Esophagus muscularis mucosa (tissue), 4 donors: ENCODE measurements at regions not wholly inside any gene's neighbourhood (a gene's known extent, or its start where the extent isn't known, plus 50 kb on each side); places are given as distances from the start of the nearest gene placed in this dataset.

Experiments
- DNase-seq: peaks from one replicate; pipeline ENCODE4 v3.0.0-alpha.2; 2017; ENCODE audit errors: extremely low spot score
- H3K27ac ChIP-seq, 4 donors: fragments of 200-600 bp; sonication (generic); replicated peaks in 1 of 4; 1 replicate in 3 of 4; 2 replicates in 1 of 4; pipeline ENCODE4 v1.5.1; 2016 to 2019; ENCODE audit warnings: mild to moderate bottlenecking in 1 of 4
- H3K27me3 ChIP-seq, 4 donors: fragments of 200-600 bp; sonication (generic); one replicate each; pipeline versions ENCODE4 v1.5.1 to v1.6.0; 2016 to 2019
- H3K36me3 ChIP-seq, 4 donors: fragments of 200-600 bp; sonication (generic); one replicate each; pipeline ENCODE4 v1.5.1; 2016 to 2019
- H3K4me1 ChIP-seq, 4 donors: fragments of 200-600 bp; sonication (generic); one replicate each; pipeline ENCODE4 v1.5.1; 2016 to 2019
- H3K4me3 ChIP-seq, 4 donors: fragments of 200-600 bp; sonication (generic); 1 replicate in 2 of 4; 2 replicates in 2 of 4; pipeline ENCODE4 v1.5.1; 2016 to 2019; ENCODE audit warnings: mild to moderate bottlenecking in 4 of 4, moderate library complexity in 1 of 4
- H3K9me3 ChIP-seq, 4 donors: fragments of 200-600 bp; sonication (generic); 1 replicate in 3 of 4; 2 replicates in 1 of 4; pipeline ENCODE4 v1.5.1; 2016 to 2019
- EP300 ChIP-seq: sonication (generic); formaldehyde crosslinking; IDR thresholded peaks from one replicate; pipeline ENCODE4 v1.6.1; 2017; ENCODE audit warnings: antibody characterized with exemption
- POLR2A ChIP-seq: fragments of 450-650 bp; IDR thresholded peaks from one replicate; pipeline ENCODE4 v1.6.1; 2017; ENCODE audit warnings: antibody characterized with exemption, moderate library complexity, mild to moderate bottlenecking, low read depth
- POLR2AphosphoS5 ChIP-seq, 2 donors: sonication (generic); formaldehyde crosslinking; IDR thresholded peaks; one replicate each; pipeline ENCODE4 v1.6.1; 2017; ENCODE audit warnings: antibody characterized with exemption in 2 of 2
- WGBS: methylation state at CpG from one replicate; pipeline ENCODE4 v1.1.5; 2018; 5-methylcytosine and 5-hydroxymethylcytosine counted together
- intact Hi-C: fragments of 100-400 bp; cut with DNase I; formaldehyde crosslinking; loops from one replicate; pipeline ENCODE4 v1.15.1; 2023
- TF ChIP-seq, protein P1 (sequence below), 3 experiments: fragments of 200-600 bp in 2 of 3; fragments of 450-650 bp in 1 of 3; sonication (generic) in 2 of 3; IDR thresholded peaks; one replicate each; pipeline ENCODE4 v1.5.1; 2017 to 2019; ENCODE audit warnings: antibody characterized with exemption in 3 of 3, mild to moderate bottlenecking in 2 of 3, moderate library complexity in 1 of 3

DNA sequence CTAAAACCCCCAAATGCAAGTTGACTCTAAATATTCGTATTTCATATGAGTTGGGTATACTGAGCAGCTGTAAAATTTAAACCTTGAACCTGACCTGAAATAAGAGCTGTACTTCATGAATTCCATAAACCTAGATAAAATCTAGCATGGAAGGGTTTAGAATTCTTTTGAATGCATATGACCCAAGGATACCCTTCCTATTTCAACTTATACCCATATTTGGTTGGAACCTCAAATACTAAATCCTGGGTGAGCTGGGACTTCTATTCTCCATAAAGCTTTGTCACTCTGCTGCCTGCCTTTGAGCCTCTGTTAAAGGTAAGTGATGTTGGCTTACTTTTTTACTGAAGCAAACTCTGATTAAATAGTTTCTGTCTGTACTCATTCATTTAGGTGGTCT lies 994.6 kb downstream of the SUCLG1 start:
- Histone ChIP-seq H3K36me3 (no peaks in the 10 kb centered on the region), H3K9me3 (no peaks in the 10 kb centered on the region), H3K4me1 (no peaks in the 10 kb centered on the region), H3K27ac (no peak overlapping the region), H3K27me3 (no peaks in the 10 kb centered on the region), H3K4me3 (no peak overlapping the region)
- DNase-seq, result no peak
- 78% methylated on average over 1 of the region's 1 CpG for WGBS
- intact Hi-C loops, result no loop called here
- TF ChIP-seq POLR2A (no peak), EP300 (no peak), POLR2AphosphoS5 (IDR thresholded peaks at IDR 0.05) (no peak)
- TF ChIP-seq, protein P1, sequence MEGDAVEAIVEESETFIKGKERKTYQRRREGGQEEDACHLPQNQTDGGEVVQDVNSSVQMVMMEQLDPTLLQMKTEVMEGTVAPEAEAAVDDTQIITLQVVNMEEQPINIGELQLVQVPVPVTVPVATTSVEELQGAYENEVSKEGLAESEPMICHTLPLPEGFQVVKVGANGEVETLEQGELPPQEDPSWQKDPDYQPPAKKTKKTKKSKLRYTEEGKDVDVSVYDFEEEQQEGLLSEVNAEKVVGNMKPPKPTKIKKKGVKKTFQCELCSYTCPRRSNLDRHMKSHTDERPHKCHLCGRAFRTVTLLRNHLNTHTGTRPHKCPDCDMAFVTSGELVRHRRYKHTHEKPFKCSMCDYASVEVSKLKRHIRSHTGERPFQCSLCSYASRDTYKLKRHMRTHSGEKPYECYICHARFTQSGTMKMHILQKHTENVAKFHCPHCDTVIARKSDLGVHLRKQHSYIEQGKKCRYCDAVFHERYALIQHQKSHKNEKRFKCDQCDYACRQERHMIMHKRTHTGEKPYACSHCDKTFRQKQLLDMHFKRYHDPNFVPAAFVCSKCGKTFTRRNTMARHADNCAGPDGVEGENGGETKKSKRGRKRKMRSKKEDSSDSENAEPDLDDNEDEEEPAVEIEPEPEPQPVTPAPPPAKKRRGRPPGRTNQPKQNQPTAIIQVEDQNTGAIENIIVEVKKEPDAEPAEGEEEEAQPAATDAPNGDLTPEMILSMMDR (IDR thresholded peaks at IDR 0.05), result no peak

DNA sequence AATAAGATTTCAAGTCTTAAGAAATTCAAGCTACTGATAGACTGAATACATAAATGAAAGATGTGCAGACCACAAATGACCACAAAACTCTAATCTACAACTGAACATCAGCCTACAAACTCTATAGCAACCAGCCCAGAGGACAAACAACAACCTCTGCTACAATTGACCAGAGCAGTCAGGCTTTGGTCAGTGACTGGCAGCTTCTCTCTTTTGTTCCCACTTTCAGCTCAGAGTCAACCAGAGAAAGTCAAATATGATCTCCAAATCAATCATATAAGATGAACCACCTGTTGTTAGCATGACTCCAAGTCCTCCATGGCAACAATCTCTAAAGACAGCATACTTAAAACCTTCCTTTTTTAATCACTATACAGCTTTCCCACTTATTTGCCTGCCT lies 996.2 kb downstream of the SUCLG1 start:
- no peaks in the 10 kb centered on the region for H3K4me1 ChIP-seq
- H3K36me3 ChIP-seq, result no peaks in the 10 kb centered on the region
- TF ChIP-seq, protein P1 (IDR thresholded peaks at IDR 0.05), result no peak
- no peak for TF ChIP-seq POLR2AphosphoS5 (IDR thresholded peaks at IDR 0.05)
- TF ChIP-seq EP300, result no peak
- no peak for TF ChIP-seq POLR2A
- DNase-seq, result no peak
- no peak overlapping the region for H3K27ac ChIP-seq
- no peaks in the 10 kb centered on the region for H3K27me3 ChIP-seq
- no peaks in the 10 kb centered on the region for H3K9me3 ChIP-seq
- no peak overlapping the region for H3K4me3 ChIP-seq
- intact Hi-C loops, result no loop called here

DNA sequence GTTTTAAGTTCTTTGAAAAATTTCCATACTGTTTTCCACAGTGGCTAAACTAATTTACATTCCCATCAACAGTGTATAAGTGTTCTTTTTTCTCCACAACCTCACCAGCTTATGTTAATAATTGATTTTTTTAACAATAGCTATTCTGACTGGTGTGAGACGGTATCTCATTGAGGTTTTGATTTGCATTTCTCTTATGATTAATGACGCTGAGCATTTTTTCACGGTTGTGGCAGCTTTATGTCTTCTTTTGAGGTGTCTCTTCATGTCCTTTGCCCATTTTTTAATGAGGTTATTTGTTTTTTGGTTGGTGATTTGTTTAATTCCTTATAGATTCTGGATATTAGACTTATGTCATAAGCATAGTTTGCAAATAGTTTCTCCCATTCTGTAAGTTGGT lies 997.9 kb downstream of the SUCLG1 start:
- H3K27ac ChIP-seq, result no peak overlapping the region
- TF ChIP-seq EP300, result no peak
- TF ChIP-seq, protein P1 (IDR thresholded peaks at IDR 0.05), result no peak
- TF ChIP-seq POLR2A, result no peak
- TF ChIP-seq POLR2AphosphoS5 (IDR thresholded peaks at IDR 0.05), result no peak
- no peaks in the 10 kb centered on the region for H3K4me1 ChIP-seq
- no peaks in the 10 kb centered on the region for H3K36me3 ChIP-seq
- no peaks in the 10 kb centered on the region for H3K9me3 ChIP-seq
- DNase-seq, result no peak
- intact Hi-C loops, result no loop called here
- 90% methylated on average over 3 of the region's 3 CpGs for WGBS
- H3K4me3 ChIP-seq, result no peak overlapping the region
- H3K27me3 ChIP-seq, result no peaks in the 10 kb centered on the region

DNA sequence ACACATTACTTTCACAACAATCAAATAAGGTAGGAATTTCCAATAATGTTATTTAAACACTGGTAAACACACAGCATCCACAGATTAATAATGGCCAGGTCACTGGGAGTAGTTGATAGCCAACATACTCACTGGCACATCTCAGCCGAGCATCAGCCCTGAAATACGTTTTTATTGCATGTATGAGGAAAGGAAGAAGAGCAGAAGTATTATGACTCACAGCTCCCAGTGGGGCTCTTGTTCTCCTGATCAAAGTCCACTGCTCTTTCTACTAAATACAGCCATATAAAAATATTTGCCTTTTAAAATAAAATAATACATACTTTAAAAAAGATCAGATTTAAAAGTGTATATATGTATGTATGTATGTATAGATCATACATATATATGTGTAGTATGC lies 999.6 kb downstream of the SUCLG1 start:
- no peak for DNase-seq
- no peak for TF ChIP-seq POLR2A
- TF ChIP-seq, protein P1 (IDR thresholded peaks at IDR 0.05), result no peak
- no peak for TF ChIP-seq POLR2AphosphoS5 (IDR thresholded peaks at IDR 0.05)
- no peak for TF ChIP-seq EP300
- Histone ChIP-seq H3K27me3 (no peaks in the 10 kb centered on the region), H3K4me1 (no peaks in the 10 kb centered on the region), H3K9me3 (no peaks in the 10 kb centered on the region), H3K36me3 (no peaks in the 10 kb centered on the region), H3K4me3 (no peak overlapping the region), H3K27ac (no peak overlapping the region)
- WGBS, result 76% methylated on average over 2 of the region's 2 CpGs
- intact Hi-C loops, result no loop called here

DNA sequence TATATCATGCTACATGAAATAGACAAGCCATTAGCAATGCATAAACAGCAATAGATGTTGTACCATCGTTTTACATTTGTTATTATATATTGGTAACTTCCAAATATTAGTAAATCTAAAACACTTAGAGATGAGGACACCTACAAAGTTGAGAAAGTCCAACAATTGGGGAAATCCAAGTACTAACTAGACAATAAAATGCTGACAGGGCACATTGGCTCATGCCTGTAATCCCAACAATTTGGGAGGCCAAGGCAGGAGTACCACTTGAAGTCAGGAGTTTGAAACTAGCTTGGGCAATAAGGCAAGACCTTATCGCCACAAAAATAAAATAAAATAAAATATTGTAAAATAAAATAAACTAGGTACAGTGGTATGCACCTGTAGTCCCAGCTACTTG lies 1023.1 kb downstream of the SUCLG1 start:
- DNase-seq, result no peak
- no peaks in the 10 kb centered on the region for H3K4me1 ChIP-seq
- TF ChIP-seq, protein P1 (IDR thresholded peaks at IDR 0.05), result no peak
- TF ChIP-seq POLR2AphosphoS5 (IDR thresholded peaks at IDR 0.05) (no peak), EP300 (no peak), POLR2A (no peak)
- no peaks in the 10 kb centered on the region for H3K9me3 ChIP-seq
- H3K27me3 ChIP-seq, result no peaks in the 10 kb centered on the region
- no peak overlapping the region for H3K4me3 ChIP-seq
- intact Hi-C loops, result no loop called here
- H3K27ac ChIP-seq, result no peak overlapping the region
- 78% methylated on average over 2 of the region's 2 CpGs for WGBS
- H3K36me3 ChIP-seq, result no peaks in the 10 kb centered on the region
